SK-N-SH (cell line): ENCODE measurements at regions not wholly inside any gene's neighbourhood (a gene's known extent, or its start where the extent isn't known, plus 50 kb on each side); places are given as distances from the start of the nearest gene placed in this dataset.
A peak's percentile ranks its signal among the peaks of the same experiment; 100 is the strongest.

Experiments used
- CTCF ChIA-PET: fragments of 300-600, 350-600 bp; formaldehyde crosslinking; extraction: SDS; loops from one replicate; lab custom pipeline; 2021; lab: Yijun Ruan, JAX
- POLR2A ChIA-PET: fragments of 350-600 bp; sonication (Branson Sonifier 250); formaldehyde crosslinking; extraction: SDS; loops from one replicate; lab custom pipeline; 2020; ENCODE audit warnings: antibody characterized with exemption, inconsistent platforms; lab: Yijun Ruan, JAX
- DNase-seq: peaks from one replicate; pipeline ENCODE4 v3.0.0; 2012
- H2AFZ ChIP-seq: fragments of 200-600 bp; sonication (generic); 2 replicates; pipeline ENCODE4 v1.8.1; 2016; ENCODE audit warnings: antibody characterized with exemption, mild to moderate bottlenecking, low read depth
- H3F3A ChIP-seq: fragments of 200-600 bp; sonication (generic); replicated peaks from 2 replicates; pipeline ENCODE3; 2016; ENCODE audit warnings: antibody characterized with exemption, mild to moderate bottlenecking; ENCODE audit not compliant: insufficient read depth
- H3K27ac ChIP-seq, 2 experiments: fragments of 200-500 bp in 1 of 2; fragments of 200-600 bp in 1 of 2; sonication (Bioruptor generic) in 1 of 2; sonication (generic), shearing (Covaris generic) in 1 of 2; 2 replicates each; pipeline versions ENCODE4 v1.5.1 to v1.6.1; 2014 to 2016; ENCODE audit warnings: low read depth in 2 of 2, inconsistent platforms in 1 of 2, low read length in 1 of 2, mild to moderate bottlenecking in 1 of 2, mixed read lengths in 1 of 2
- H3K27me3 ChIP-seq: fragments of 200-600 bp; sonication (generic), shearing (Covaris generic); 2 replicates; pipeline ENCODE4 v1.6.1; 2016; ENCODE audit warnings: mixed run types; ENCODE audit not compliant: insufficient read depth
- H3K36me3 ChIP-seq, 2 experiments: fragments of 200-500 bp in 1 of 2; fragments of 200-600 bp in 1 of 2; sonication (Bioruptor generic) in 1 of 2; sonication (generic) in 1 of 2; replicated peaks in 1 of 2; 2 replicates each; pipeline versions ENCODE3 to v1.5.1; 2014 to 2016; ENCODE audit warnings: low read length in 1 of 2, mild to moderate bottlenecking in 1 of 2; ENCODE audit not compliant: insufficient read depth in 2 of 2, control insufficient read depth in 1 of 2
- H3K4me1 ChIP-seq, 2 experiments: fragments of 200-500 bp in 1 of 2; fragments of 200-600 bp in 1 of 2; sonication (Bioruptor generic) in 1 of 2; sonication (generic), shearing (Covaris generic) in 1 of 2; 2 replicates each; pipeline versions ENCODE4 v1.5.1 to v1.6.1; 2014 to 2016; ENCODE audit warnings: low read depth in 1 of 2, low read length in 1 of 2, mixed run types in 1 of 2; ENCODE audit not compliant: insufficient read depth in 2 of 2, control insufficient read depth in 1 of 2
- H3K4me2 ChIP-seq: fragments of 200-600 bp; sonication (generic), shearing (Covaris generic); 2 replicates; pipeline ENCODE4 v1.6.1; 2017; ENCODE audit warnings: mixed run types
- H3K4me3 ChIP-seq, 2 experiments: fragments of 200-500 bp in 1 of 2; fragments of 200-600 bp in 1 of 2; sonication (Bioruptor generic) in 1 of 2; sonication (generic), shearing (Covaris generic) in 1 of 2; 2 replicates each; pipeline versions ENCODE4 v1.5.1 to v1.8.1; 2014 to 2016; ENCODE audit warnings: low read depth in 2 of 2, inconsistent platforms in 1 of 2, low read length in 1 of 2, mild to moderate bottlenecking in 1 of 2, mixed read lengths in 1 of 2, moderate library complexity in 1 of 2
- H3K79me2 ChIP-seq: fragments of 200-600 bp; sonication (generic); 2 replicates; pipeline ENCODE4 v1.8.1; 2017; ENCODE audit warnings: mild to moderate bottlenecking; ENCODE audit not compliant: insufficient read depth
- H3K9ac ChIP-seq: fragments of 200-600 bp; sonication (generic); 2 replicates; pipeline ENCODE4 v1.6.1; 2017; ENCODE audit warnings: mixed run types
- H3K9me2 ChIP-seq: fragments of 200-600 bp; sonication (generic); 2 replicates; pipeline ENCODE4 v1.6.1; 2017; ENCODE audit warnings: mixed run types
- H3K9me3 ChIP-seq: fragments of 200-600 bp; sonication (generic); 2 replicates; pipeline ENCODE4 v1.6.1; 2017; ENCODE audit warnings: mixed run types, mild to moderate bottlenecking, moderate library complexity
- H4K20me1 ChIP-seq: fragments of 200-600 bp; sonication (generic); 2 replicates; pipeline ENCODE4 v1.6.1; 2017; ENCODE audit warnings: mild to moderate bottlenecking, mixed run types; ENCODE audit not compliant: insufficient read depth
- EZH2phosphoT487 ChIP-seq: fragments of 200-600 bp; sonication (generic); IDR thresholded peaks from 2 replicates; pipeline ENCODE4 v1.6.1; 2017; ENCODE audit warnings: low read depth, mixed run types, mild to moderate bottlenecking, antibody characterized with exemption, moderate library complexity, borderline replicate concordance
- FOSL2 ChIP-seq: IDR thresholded peaks from 2 replicates; pipeline ENCODE4 v1.4.0; 2012; ENCODE audit warnings: low read depth, mild to moderate bottlenecking, moderate library complexity, borderline replicate concordance
- FOXJ3 ChIP-seq: sonication (generic); formaldehyde crosslinking; IDR thresholded peaks from 2 replicates; pipeline ENCODE4 v1.5.1; 2020; ENCODE audit warnings: mild to moderate bottlenecking, missing genetic modification reagents
- FOXM1 ChIP-seq: IDR thresholded peaks from 2 replicates; pipeline ENCODE4 v1.4.0; 2012; ENCODE audit warnings: low read depth, mild to moderate bottlenecking
- GABPA ChIP-seq: IDR thresholded peaks from 2 replicates; pipeline ENCODE4 v1.4.0; 2012; ENCODE audit warnings: low read depth, mild to moderate bottlenecking
- IRF3 ChIP-seq: fragments of 150-350 bp; IDR thresholded peaks from 2 replicates; pipeline ENCODE4 v1.6.1; 2016; ENCODE audit warnings: mild to moderate bottlenecking, low read depth, low read length
- JUND ChIP-seq: IDR thresholded peaks from 2 replicates; pipeline ENCODE4 v1.4.0; 2012
- MAX ChIP-seq: IDR thresholded peaks from 2 replicates; pipeline ENCODE4 v1.4.0; 2012; ENCODE audit warnings: low read depth
- MEF2A ChIP-seq: IDR thresholded peaks from 2 replicates; pipeline ENCODE4 v1.4.0; 2012; ENCODE audit warnings: low read depth, borderline replicate concordance
- MXI1 ChIP-seq: IDR thresholded peaks from 2 replicates; pipeline ENCODE4 v1.6.1; 2012; ENCODE audit warnings: mild to moderate bottlenecking, low read depth, low read length, improper control_type of control experiment
- NFIC ChIP-seq: IDR thresholded peaks from 2 replicates; pipeline ENCODE4 v1.4.0; 2012; ENCODE audit warnings: borderline replicate concordance
- RAD21 ChIP-seq: IDR thresholded peaks from 2 replicates; pipeline ENCODE4 v1.6.1; 2012; ENCODE audit warnings: mild to moderate bottlenecking, low read length
- RCOR1 ChIP-seq: fragments of 150-350 bp; IDR thresholded peaks from 2 replicates; pipeline ENCODE4 v1.6.1; 2017; ENCODE audit warnings: antibody characterized with exemption, low read length
- RFX5 ChIP-seq: IDR thresholded peaks from 2 replicates; pipeline ENCODE4 v1.6.1; 2012; ENCODE audit warnings: mild to moderate bottlenecking, improper control_type of control experiment, low read length
- RXRA ChIP-seq: IDR thresholded peaks from 2 replicates; pipeline ENCODE4 v1.4.0; 2012; ENCODE audit warnings: low read depth, mild to moderate bottlenecking, borderline replicate concordance
- SMC3 ChIP-seq: IDR thresholded peaks from 2 replicates; pipeline ENCODE4 v1.6.1; 2012; ENCODE audit warnings: low read depth, low read length, improper control_type of control experiment
- TCF12 ChIP-seq: IDR thresholded peaks from 2 replicates; pipeline ENCODE4 v1.4.0; 2012
- TEAD4 ChIP-seq: IDR thresholded peaks from 2 replicates; pipeline ENCODE4 v1.4.0; 2012; ENCODE audit warnings: mild to moderate bottlenecking, borderline replicate concordance; ENCODE audit not compliant: insufficient read depth
- USF2 ChIP-seq: fragments of 150-350 bp; IDR thresholded peaks from 2 replicates; pipeline ENCODE4 v1.6.1; 2017; ENCODE audit warnings: antibody characterized with exemption, low read length, low read depth, borderline replicate concordance
- YY1 ChIP-seq: IDR thresholded peaks from 2 replicates; pipeline ENCODE4 v1.4.0; 2012; ENCODE audit warnings: low read depth, mild to moderate bottlenecking
- WGBS: methylation state at CpG from one replicate; pipeline ENCODE4 v1.1.6; 2017; ENCODE audit warnings: low lambda C conversion rate; 5-methylcytosine and 5-hydroxymethylcytosine counted together
- TF ChIP-seq, protein P1 (sequence below): IDR thresholded peaks from 2 replicates; pipeline ENCODE4 v1.6.1; 2012; ENCODE audit warnings: mild to moderate bottlenecking, low read depth, low read length, moderate library complexity
- TF ChIP-seq, protein P2 (sequence below): IDR thresholded peaks from 2 replicates; pipeline ENCODE4 v1.4.0; 2012; ENCODE audit warnings: low read depth, borderline replicate concordance

- no peak for DNase-seq
- Histone ChIP-seq H3K9ac (no peak overlapping the region), H3K27ac (no peak overlapping the region), H3K9me3 (peaks cover 7% of the 10 kb centered on the region; the same call in 1 of the 2 replicates), H3K79me2 (no peaks in the 10 kb centered on the region), H3K4me3 (no peak overlapping the region), H3K4me1 (no peaks in the 10 kb centered on the region), H2AFZ (no peak overlapping the region), H3K27me3 (no peaks in the 10 kb centered on the region), H3K9me2 (no peaks in the 10 kb centered on the region), H3F3A (no peaks in the 10 kb centered on the region), H4K20me1 (no peaks in the 10 kb centered on the region), H3K36me3 (no peaks in the 10 kb centered on the region), H3K4me2 (no peak overlapping the region)
- CTCF ChIA-PET: no interaction called here
- TF ChIP-seq RCOR1: no peak
- no peak for TF ChIP-seq JUND
- TF ChIP-seq FOSL2: no peak
- POLR2A ChIA-PET: no interaction called here
- WGBS: 69% methylated on average over 4 of the region's 4 CpGs
Measured at GRCh38 chr1:238517711-238518110, 627.0 kb upstream of the ZP4 start.

GRCh38 chr1:238501290-238501689 lies 610.6 kb upstream of the ZP4 start:
- no peaks in the 10 kb centered on the region for H4K20me1 ChIP-seq
- DNase-seq: no peak
- WGBS: 22% methylated on average over 3 of the region's 3 CpGs
- H3K4me1 ChIP-seq: no peaks in the 10 kb centered on the region
- no peaks in the 10 kb centered on the region for H3K79me2 ChIP-seq
- H3K9me3 ChIP-seq: no peaks in the 10 kb centered on the region
- H3K9me2 ChIP-seq: 0 out of 2 replicates have a peak, but pooled peaks cover 4% of the 10 kb centered on the region
- CTCF ChIA-PET: interaction anchor here (1.4 kb wide), 1 partner anchor 11 kb away, joined by 3 read pairs; no protein-coding TSS in a partner anchor
- H3K27me3 ChIP-seq: no peaks in the 10 kb centered on the region
- H3F3A ChIP-seq: peaks cover 5% of the 10 kb centered on the region
- H2AFZ ChIP-seq: no peak overlapping the region
- H3K4me3 ChIP-seq: no peak overlapping the region
- POLR2A ChIA-PET: no interaction called here
- H3K36me3 ChIP-seq: no peaks in the 10 kb centered on the region
- H3K9ac ChIP-seq: no peak overlapping the region
- no peak overlapping the region for H3K4me2 ChIP-seq
- no peak overlapping the region for H3K27ac ChIP-seq
- no peak for TF ChIP-seq RXRA
- TF ChIP-seq MAX: no peak
- no peak for TF ChIP-seq RAD21
- TF ChIP-seq IRF3: no peak
- no peak for TF ChIP-seq TEAD4
- TF ChIP-seq RFX5: no peak
- TF ChIP-seq, protein P1, sequence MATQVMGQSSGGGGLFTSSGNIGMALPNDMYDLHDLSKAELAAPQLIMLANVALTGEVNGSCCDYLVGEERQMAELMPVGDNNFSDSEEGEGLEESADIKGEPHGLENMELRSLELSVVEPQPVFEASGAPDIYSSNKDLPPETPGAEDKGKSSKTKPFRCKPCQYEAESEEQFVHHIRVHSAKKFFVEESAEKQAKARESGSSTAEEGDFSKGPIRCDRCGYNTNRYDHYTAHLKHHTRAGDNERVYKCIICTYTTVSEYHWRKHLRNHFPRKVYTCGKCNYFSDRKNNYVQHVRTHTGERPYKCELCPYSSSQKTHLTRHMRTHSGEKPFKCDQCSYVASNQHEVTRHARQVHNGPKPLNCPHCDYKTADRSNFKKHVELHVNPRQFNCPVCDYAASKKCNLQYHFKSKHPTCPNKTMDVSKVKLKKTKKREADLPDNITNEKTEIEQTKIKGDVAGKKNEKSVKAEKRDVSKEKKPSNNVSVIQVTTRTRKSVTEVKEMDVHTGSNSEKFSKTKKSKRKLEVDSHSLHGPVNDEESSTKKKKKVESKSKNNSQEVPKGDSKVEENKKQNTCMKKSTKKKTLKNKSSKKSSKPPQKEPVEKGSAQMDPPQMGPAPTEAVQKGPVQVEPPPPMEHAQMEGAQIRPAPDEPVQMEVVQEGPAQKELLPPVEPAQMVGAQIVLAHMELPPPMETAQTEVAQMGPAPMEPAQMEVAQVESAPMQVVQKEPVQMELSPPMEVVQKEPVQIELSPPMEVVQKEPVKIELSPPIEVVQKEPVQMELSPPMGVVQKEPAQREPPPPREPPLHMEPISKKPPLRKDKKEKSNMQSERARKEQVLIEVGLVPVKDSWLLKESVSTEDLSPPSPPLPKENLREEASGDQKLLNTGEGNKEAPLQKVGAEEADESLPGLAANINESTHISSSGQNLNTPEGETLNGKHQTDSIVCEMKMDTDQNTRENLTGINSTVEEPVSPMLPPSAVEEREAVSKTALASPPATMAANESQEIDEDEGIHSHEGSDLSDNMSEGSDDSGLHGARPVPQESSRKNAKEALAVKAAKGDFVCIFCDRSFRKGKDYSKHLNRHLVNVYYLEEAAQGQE: no peak
- TF ChIP-seq EZH2phosphoT487: no peak
- no peak for TF ChIP-seq NFIC
- TF ChIP-seq JUND: 0 out of 2 replicates have a peak, but pooled peaks have one; percentile 6
- no peak for TF ChIP-seq SMC3
- TF ChIP-seq FOXM1: no peak
- peak; percentile 30 for TF ChIP-seq TCF12
- TF ChIP-seq MEF2A: no peak
- TF ChIP-seq FOXJ3: no peak
- no peak for TF ChIP-seq YY1
- TF ChIP-seq, protein P2, sequence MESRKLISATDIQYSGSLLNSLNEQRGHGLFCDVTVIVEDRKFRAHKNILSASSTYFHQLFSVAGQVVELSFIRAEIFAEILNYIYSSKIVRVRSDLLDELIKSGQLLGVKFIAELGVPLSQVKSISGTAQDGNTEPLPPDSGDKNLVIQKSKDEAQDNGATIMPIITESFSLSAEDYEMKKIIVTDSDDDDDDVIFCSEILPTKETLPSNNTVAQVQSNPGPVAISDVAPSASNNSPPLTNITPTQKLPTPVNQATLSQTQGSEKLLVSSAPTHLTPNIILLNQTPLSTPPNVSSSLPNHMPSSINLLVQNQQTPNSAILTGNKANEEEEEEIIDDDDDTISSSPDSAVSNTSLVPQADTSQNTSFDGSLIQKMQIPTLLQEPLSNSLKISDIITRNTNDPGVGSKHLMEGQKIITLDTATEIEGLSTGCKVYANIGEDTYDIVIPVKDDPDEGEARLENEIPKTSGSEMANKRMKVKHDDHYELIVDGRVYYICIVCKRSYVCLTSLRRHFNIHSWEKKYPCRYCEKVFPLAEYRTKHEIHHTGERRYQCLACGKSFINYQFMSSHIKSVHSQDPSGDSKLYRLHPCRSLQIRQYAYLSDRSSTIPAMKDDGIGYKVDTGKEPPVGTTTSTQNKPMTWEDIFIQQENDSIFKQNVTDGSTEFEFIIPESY: no peak
- peak; percentile 37; the same call in 1 of the 2 replicates for TF ChIP-seq FOSL2
- no peak for TF ChIP-seq MXI1
- no peak for TF ChIP-seq USF2
- TF ChIP-seq GABPA: no peak
